Endodermal cell (in vitro differentiated cells): ENCODE measurements at regions not wholly inside any gene's neighbourhood (a gene's known extent, or its start where the extent isn't known, plus 50 kb on each side); places are given as distances from the start of the nearest gene placed in this dataset.
"Not testable (repeated sequence)": the region's sequence is repeated elsewhere in the genome, so short reads cannot be mapped to it uniquely, and the experiment has no call there.

ENCODE experiments used
- DNase-seq: peaks from one replicate; pipeline ENCODE4 v3.0.0-alpha.2; 2017
- H3K27ac ChIP-seq: 2 replicates; pipeline ENCODE4 v1.5.1; 2013; ENCODE audit warnings: mild to moderate bottlenecking, low read depth, low read length, moderate library complexity
- H3K27me3 ChIP-seq: 2 replicates; pipeline ENCODE4 v1.6.1; 2013; ENCODE audit warnings: mild to moderate bottlenecking, low read length, moderate library complexity; ENCODE audit not compliant: insufficient read depth, control insufficient read depth, poor library complexity, severe bottlenecking
- H3K36me3 ChIP-seq: 2 replicates; pipeline ENCODE4 v1.7.0; 2013; ENCODE audit warnings: mild to moderate bottlenecking, low read length, moderate library complexity; ENCODE audit not compliant: control insufficient read depth, insufficient read depth
- H3K4me1 ChIP-seq: one replicate; pipeline ENCODE4 v1.7.0; 2013; ENCODE audit warnings: low read length; ENCODE audit not compliant: control insufficient read depth, insufficient read depth
- H3K4me3 ChIP-seq: 2 replicates; pipeline ENCODE4 v1.5.1; 2013; ENCODE audit warnings: mild to moderate bottlenecking, low read length, moderate library complexity
- H3K9ac ChIP-seq: 2 replicates; pipeline ENCODE4 v1.6.1; 2013; ENCODE audit warnings: mild to moderate bottlenecking, low read length, moderate library complexity; ENCODE audit not compliant: poor library complexity, severe bottlenecking; ENCODE audit errors: extremely low read depth
- H3K9me3 ChIP-seq: 2 replicates; pipeline ENCODE4 v1.6.1; 2013; ENCODE audit warnings: mild to moderate bottlenecking, low read length, moderate library complexity; ENCODE audit not compliant: control insufficient read depth
- H3K27ac Mint-ChIP-seq: 2 replicates; pipeline ENCODE4 v1.8.0; 2020; ENCODE audit warnings: mixed read lengths
- H3K27me3 Mint-ChIP-seq: 2 replicates; pipeline ENCODE4 v1.8.0; 2021; ENCODE audit warnings: mild to moderate bottlenecking, mixed read lengths; ENCODE audit not compliant: insufficient read depth
- H3K36me3 Mint-ChIP-seq: 2 replicates; pipeline ENCODE4 v1.8.0; 2020; ENCODE audit warnings: low read depth, mixed read lengths
- H3K4me1 Mint-ChIP-seq: 2 replicates; pipeline ENCODE4 v1.8.0; 2020; ENCODE audit warnings: mixed read lengths
- H3K4me3 Mint-ChIP-seq: 2 replicates; pipeline ENCODE4 v1.8.0; 2020; ENCODE audit warnings: mild to moderate bottlenecking, moderate library complexity, mixed read lengths
- H3K9me3 Mint-ChIP-seq: 2 replicates; pipeline ENCODE4 v1.8.0; 2020; ENCODE audit warnings: mild to moderate bottlenecking, mixed read lengths
- WGBS, 2 experiments: methylation state at CpG; one replicate each; pipeline versions ENCODE4 v1.1.5 to v1.1.7; 2013; ENCODE audit warnings: missing lambda C conversion rate in 2 of 2, mixed read lengths in 1 of 2; ENCODE audit not compliant: insufficient coverage in 1 of 2, insufficient read length in 1 of 2; 5-methylcytosine and 5-hydroxymethylcytosine counted together
- TF ChIP-seq, protein P1 (sequence below): fragments of 200-600 bp; sonication (generic); conservative IDR thresholded peaks from 2 replicates; pipeline ENCODE4 v1.5.0; 2021; ENCODE audit warnings: antibody characterized with exemption, mild to moderate bottlenecking

DNA sequence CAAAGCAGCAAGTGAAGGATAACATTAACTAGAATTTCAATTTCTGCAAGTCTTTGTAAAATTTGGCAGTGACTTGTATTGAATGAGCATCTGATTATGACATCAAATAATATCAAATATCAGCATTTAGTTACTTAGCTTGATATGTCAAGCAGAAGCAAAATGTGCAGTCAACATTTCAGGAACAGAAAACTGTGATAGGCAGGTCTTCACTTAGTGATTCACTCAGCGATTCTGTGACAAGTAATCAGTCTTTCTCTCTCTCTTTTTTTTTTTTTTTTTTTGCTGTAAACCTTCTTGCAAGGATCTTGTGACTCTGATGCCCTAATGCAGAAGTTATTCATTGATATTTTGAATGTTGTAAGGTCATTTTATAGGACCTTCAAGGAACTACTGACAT lies 307.1 kb downstream of the MTERF1 start:
- Histone ChIP-seq H3K9ac (no peak overlapping the region), H3K36me3 (no peaks in the 10 kb centered on the region), H3K27me3 (no peaks in the 10 kb centered on the region), H3K27ac (no peak overlapping the region), H3K9me3 (peaks cover 6% of the 10 kb centered on the region), H3K4me1 (no peaks in the 10 kb centered on the region), H3K4me3 (no peak overlapping the region)
- H3K4me3 Mint-ChIP-seq, result no peak overlapping the region
- peaks cover 9% of the 10 kb centered on the region for H3K9me3 Mint-ChIP-seq
- H3K27me3 Mint-ChIP-seq, result no peaks in the 10 kb centered on the region
- WGBS, 2 experiments, result 89% methylated on average over 1 of the region's 1 CpG; no CpG with 5 or more reads in 1 of the 2 experiments
- TF ChIP-seq, protein P1, sequence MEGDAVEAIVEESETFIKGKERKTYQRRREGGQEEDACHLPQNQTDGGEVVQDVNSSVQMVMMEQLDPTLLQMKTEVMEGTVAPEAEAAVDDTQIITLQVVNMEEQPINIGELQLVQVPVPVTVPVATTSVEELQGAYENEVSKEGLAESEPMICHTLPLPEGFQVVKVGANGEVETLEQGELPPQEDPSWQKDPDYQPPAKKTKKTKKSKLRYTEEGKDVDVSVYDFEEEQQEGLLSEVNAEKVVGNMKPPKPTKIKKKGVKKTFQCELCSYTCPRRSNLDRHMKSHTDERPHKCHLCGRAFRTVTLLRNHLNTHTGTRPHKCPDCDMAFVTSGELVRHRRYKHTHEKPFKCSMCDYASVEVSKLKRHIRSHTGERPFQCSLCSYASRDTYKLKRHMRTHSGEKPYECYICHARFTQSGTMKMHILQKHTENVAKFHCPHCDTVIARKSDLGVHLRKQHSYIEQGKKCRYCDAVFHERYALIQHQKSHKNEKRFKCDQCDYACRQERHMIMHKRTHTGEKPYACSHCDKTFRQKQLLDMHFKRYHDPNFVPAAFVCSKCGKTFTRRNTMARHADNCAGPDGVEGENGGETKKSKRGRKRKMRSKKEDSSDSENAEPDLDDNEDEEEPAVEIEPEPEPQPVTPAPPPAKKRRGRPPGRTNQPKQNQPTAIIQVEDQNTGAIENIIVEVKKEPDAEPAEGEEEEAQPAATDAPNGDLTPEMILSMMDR, result no peak
- H3K4me1 Mint-ChIP-seq, result peaks cover 6% of the 10 kb centered on the region
- no peak overlapping the region for H3K27ac Mint-ChIP-seq
- H3K36me3 Mint-ChIP-seq, result no peaks in the 10 kb centered on the region
- DNase-seq, result no peak

DNA sequence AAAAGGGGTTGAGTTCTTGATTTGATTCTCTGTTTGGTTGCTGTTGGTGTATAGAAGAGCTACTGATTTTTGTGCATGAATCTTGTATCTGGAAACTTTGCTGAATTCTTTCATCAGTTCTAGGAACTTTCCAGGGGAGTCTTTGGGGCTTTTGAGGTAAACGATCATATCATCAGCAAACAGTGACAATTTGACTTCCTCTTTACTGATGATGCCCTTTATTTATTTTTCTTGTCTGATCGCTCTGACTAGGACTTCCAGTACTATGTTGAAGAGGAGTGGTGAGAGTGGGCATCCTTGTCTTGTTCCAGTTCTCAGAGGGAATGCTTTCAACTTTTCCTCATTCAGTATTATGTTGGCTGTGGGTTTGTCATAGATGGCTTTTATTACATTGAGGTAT lies 304.0 kb downstream of the MTERF1 start:
- H3K27me3 Mint-ChIP-seq, H3K4me1 Mint-ChIP-seq, H3K27ac Mint-ChIP-seq, DNase-seq, H3K9me3 ChIP-seq, H3K9me3 Mint-ChIP-seq, H3K27ac ChIP-seq, H3K36me3 Mint-ChIP-seq, H3K4me3 ChIP-seq, H3K36me3 ChIP-seq, H3K9ac ChIP-seq, H3K27me3 ChIP-seq, H3K4me1 ChIP-seq, H3K4me3 Mint-ChIP-seq: not testable (repeated sequence)
- 100% methylated on average over 1 to 2 of the region's 2 CpGs for WGBS, 2 experiments

DNA sequence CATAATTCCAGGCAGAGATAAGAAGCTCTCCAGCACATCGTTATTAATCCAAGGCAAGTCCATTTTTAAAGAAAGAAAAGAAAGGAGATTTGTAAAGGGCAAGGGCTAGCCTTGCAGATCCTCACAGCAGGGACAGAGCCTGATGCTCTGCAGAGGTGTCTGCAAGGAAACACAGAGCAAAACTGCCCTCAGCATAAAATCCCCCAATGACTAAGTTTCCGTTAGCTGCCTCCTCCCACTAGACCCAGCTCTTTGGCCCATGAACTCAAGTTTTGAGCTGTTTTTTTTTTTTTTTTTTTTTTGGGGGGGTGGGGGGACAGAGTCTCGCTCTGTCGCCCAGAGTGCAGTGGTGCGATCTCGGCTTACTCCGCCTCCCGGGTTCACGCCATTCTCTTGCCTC lies 300.7 kb downstream of the MTERF1 start:
- Histone ChIP-seq H3K4me1 (no peaks in the 10 kb centered on the region), H3K27ac (no peak overlapping the region), H3K27me3 (no peaks in the 10 kb centered on the region), H3K4me3 (no peak overlapping the region), H3K9ac (no peak overlapping the region), H3K36me3 (no peaks in the 10 kb centered on the region), H3K9me3 (peaks cover 6% of the 10 kb centered on the region)
- Mint-ChIP-seq H3K36me3 (no peaks in the 10 kb centered on the region), H3K4me1 (peaks cover 15% of the 10 kb centered on the region), H3K27me3 (no peaks in the 10 kb centered on the region), H3K27ac (no peak overlapping the region), H3K4me3 (no peak overlapping the region), H3K9me3 (peaks cover 18% of the 10 kb centered on the region)
- TF ChIP-seq, protein P1, result no peak
- 98% methylated on average over 9 of the region's 9 CpGs; no CpG with 5 or more reads in 1 of the 2 experiments for WGBS, 2 experiments
- DNase-seq, result no peak

DNA sequence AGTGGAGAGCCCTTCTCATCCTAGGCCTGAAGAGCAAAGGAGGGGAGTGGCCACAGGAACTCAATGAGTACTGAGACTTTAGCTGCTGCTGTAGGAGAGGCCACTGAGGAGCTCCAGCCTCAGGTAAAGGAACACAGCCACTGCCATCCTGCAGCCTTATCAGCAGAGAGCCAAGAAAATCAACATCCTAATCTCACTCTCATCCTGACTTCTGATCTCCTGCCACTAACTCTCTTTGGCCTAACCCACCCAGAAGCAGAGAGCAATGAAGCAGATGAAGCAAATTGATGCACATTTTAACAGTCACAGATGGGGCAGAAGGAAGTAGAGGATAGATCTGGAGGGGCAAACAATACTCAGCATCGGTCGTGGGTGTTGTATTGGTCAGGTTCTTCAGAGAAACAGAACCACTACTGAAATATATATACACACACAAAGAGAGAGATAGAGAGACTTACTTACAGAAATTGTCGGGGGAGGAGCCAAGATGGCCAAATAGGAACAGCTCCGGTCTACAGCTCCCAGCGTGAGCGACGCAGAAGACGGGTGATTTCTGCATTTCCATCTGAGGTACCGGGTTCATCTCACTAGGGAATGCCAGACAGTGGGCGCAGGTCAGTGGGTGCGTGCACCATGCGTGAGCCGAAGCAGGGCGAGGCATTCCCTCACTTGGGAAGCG lies 297.6 kb downstream of the MTERF1 start:
- Histone ChIP-seq H3K9ac (no peak overlapping the region), H3K4me3 (no peak overlapping the region), H3K9me3 (no peaks in the 10 kb centered on the region), H3K4me1 (no peaks in the 10 kb centered on the region), H3K27ac (no peak overlapping the region), H3K36me3 (no peaks in the 10 kb centered on the region), H3K27me3 (no peaks in the 10 kb centered on the region)
- Mint-ChIP-seq H3K36me3 (no peaks in the 10 kb centered on the region), H3K4me1 (peaks cover 9% of the 10 kb centered on the region), H3K4me3 (no peak overlapping the region), H3K9me3 (peaks cover 18% of the 10 kb centered on the region), H3K27ac (no peak overlapping the region), H3K27me3 (no peaks in the 10 kb centered on the region)
- WGBS, 2 experiments, result 97% methylated on average over 7 to 13 of the region's 15 CpGs
- DNase-seq, result peak; percentile 68
- TF ChIP-seq, protein P1, result no peak
